ENCODE measurements at regions not wholly inside any gene's neighbourhood (a gene's known extent, or its start where the extent isn't known, plus 50 kb on each side); places are given as distances from the start of the nearest gene placed in this dataset.
"Not testable (repeated sequence)": the region's sequence is repeated elsewhere in the genome, so short reads cannot be mapped to it uniquely, and the experiment has no call there.

GRCh38 chr6:58067867-58068548 is 750.6 kb downstream of the PRIM2 start:
- not testable (repeated sequence) for TF ChIP-seq POLR2AphosphoS5, POLR2A, CTCF (IDR thresholded peaks at IDR 0.05)
